Renal pelvis (tissue), 1 donor: ENCODE measurements at regions not wholly inside any gene's neighbourhood (a gene's known extent, or its start where the extent isn't known, plus 50 kb on each side); places are given as distances from the start of the nearest gene placed in this dataset.

Experiments
- DNase-seq: peaks from one replicate; pipeline ENCODE4 v3.0.0-alpha.2; 2013

GRCh38 chr1:56417646-56418045 is 161.7 kb downstream of the PLPP3 start:
- no peak for DNase-seq

GRCh38 chr1:56416495-56416894 is 162.9 kb downstream of the PLPP3 start:
- no peak for DNase-seq

GRCh38 chr1:56415720-56416119 is 163.6 kb downstream of the PLPP3 start:
- no peak for DNase-seq

- no peak for DNase-seq
Measured at GRCh38 chr1:56415258-56415657, 164.1 kb downstream of the PLPP3 start.

- DNase-seq: no peak
Measured at GRCh38 chr1:56414728-56415224, 164.6 kb downstream of the PLPP3 start.

- no peak for DNase-seq
Measured at GRCh38 chr1:56413671-56414199, 165.6 kb downstream of the PLPP3 start.

GRCh38 chr1:56411484-56412180 is 167.7 kb downstream of the PLPP3 start:
- DNase-seq: no peak

- DNase-seq: no peak
Measured at GRCh38 chr1:56411021-56411420, 168.3 kb downstream of the PLPP3 start.

GRCh38 chr1:56410405-56410804 is 169.0 kb downstream of the PLPP3 start:
- no peak for DNase-seq

- no peak for DNase-seq
Measured at GRCh38 chr1:56409112-56409691, 170.2 kb downstream of the PLPP3 start.

- DNase-seq: no peak
Measured at GRCh38 chr1:56406821-56407220, 172.5 kb downstream of the PLPP3 start.

- no peak for DNase-seq
Measured at GRCh38 chr1:56404561-56405030, 174.8 kb downstream of the PLPP3 start.

- DNase-seq: no peak
Measured at GRCh38 chr1:56404066-56404465, 175.3 kb downstream of the PLPP3 start.

- DNase-seq: no peak
Measured at GRCh38 chr1:56403321-56403720, 176.0 kb downstream of the PLPP3 start.

GRCh38 chr1:56401191-56401590 is 178.2 kb downstream of the PLPP3 start:
- DNase-seq: no peak

GRCh38 chr1:56400526-56400925 is 178.8 kb downstream of the PLPP3 start:
- no peak for DNase-seq

GRCh38 chr1:56399795-56400194 is 179.6 kb downstream of the PLPP3 start:
- no peak for DNase-seq

GRCh38 chr1:56399326-56399725 is 180.0 kb downstream of the PLPP3 start:
- DNase-seq: no peak

GRCh38 chr1:56397811-56398231 is 181.5 kb downstream of the PLPP3 start:
- no peak for DNase-seq

- no peak for DNase-seq
Measured at GRCh38 chr1:56397409-56397808, 182.0 kb downstream of the PLPP3 start.

GRCh38 chr1:56396581-56396980 is 182.8 kb downstream of the PLPP3 start:
- DNase-seq: no peak

- DNase-seq: no peak
Measured at GRCh38 chr1:56395776-56396175, 183.6 kb downstream of the PLPP3 start.

- no peak for DNase-seq
Measured at GRCh38 chr1:56394298-56394697, 185.1 kb downstream of the PLPP3 start.
